Right kidney (tissue), 1 donor: ENCODE measurements at regions not wholly inside any gene's neighbourhood (a gene's known extent, or its start where the extent isn't known, plus 50 kb on each side); places are given as distances from the start of the nearest gene placed in this dataset.
"Not testable (repeated sequence)": the region's sequence is repeated elsewhere in the genome, so short reads cannot be mapped to it uniquely, and the experiment has no call there.

Source experiments
- DNase-seq: peaks from one replicate; pipeline ENCODE4 v3.0.0-alpha.2; 2016

DNA sequence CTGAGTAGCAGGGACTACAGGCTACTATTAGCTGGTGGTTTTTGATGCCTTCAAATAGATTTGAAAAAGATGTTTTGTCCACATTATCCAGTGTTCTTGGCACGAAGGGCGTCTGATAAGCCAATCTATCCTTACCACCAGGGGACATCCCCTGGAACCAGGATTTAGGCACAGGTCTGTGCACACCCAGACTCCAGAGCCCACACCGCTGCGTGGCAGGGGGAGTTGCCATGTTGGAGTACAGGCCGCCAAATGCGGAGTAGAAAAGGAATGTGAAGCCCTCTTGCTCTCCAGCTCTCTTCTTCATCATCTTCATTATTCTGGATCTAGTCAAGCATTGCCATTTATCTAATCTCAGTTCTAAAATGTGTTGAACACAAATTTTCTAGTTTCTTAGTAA is 54.3 kb downstream of the RNU1-4 start:
- not testable (repeated sequence) for DNase-seq

DNA sequence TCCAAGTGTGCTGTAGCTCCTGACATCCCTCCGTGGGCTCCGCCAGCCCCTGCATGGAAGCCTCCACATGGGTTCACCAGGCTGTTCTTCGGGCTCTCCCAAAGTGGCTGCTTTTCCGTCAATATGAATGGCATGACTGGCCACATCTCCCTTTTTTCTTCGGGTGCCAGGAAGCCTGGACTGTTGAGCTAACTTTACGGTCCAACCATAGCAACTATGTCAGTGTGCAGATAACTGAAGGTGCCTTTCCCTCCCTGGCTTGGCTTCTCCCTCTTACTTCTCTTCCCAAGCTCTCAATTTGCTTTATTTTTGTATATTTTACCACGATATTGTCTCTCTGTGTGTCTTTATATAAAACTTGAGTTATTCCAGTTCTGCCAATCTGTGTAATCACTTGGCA is 54.8 kb downstream of the RNU1-4 start:
- not testable (repeated sequence) for DNase-seq

DNA sequence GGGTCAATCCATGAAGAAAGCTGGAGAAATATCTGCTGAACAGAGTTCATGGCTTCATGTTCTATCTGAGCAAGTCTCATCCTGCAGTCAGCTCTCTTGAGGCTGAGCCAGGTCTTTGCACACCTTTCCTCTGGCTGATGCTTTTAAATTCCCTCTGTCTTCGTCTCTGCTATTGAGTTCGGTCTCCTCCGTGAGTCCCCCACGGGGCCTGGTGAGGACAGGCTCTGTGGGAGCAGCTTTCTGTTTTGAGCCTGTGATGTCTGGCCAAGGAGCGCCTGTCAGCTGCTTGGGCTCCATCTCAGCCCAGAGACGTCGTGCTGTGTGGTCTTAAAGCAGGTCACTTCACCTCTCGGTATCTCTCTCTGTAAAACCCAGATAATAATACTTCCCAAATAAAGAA is 55.9 kb downstream of the RNU1-4 start:
- DNase-seq: not testable (repeated sequence)

DNA sequence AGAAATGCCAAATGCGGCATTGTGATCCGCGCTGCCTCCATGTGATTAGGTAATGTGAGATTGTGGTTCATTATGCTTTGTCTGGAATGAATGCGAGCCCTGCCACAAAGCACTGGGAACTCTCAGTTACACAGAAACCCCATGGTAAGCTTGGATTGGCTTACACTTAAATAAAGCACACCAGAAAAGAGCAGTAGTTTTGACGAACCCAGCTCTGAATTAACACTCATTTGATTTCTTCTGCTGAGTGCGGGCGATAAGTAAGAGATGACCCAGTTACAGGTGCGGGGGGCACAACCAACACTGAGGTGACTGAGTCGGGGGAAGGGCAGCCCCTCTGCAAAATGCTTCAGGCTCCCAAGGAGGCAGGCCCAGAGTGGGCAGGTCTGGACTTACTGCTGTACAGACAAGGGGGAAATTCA is 56.3 kb downstream of the RNU1-4 start:
- DNase-seq: peak; percentile 32

DNA sequence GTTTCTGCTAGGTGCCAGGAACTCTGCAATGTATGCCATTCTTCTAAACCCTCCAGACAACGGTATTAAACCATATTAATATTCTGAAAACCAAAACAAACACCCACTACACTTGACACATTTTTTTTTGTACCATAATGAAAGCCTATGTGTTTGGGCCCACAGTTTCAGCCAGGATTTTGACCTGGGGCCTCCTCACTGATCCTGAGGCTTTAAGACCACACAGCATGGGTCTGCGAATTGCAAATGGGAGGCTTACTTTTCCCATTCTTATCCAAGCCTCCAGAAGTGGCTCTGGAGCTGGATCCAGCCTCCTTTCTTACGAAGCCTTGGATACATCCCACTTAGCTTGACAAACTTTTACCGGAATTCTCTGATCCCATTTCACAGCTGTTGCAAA is 56.7 kb downstream of the RNU1-4 start:
- DNase-seq: not testable (repeated sequence)

DNA sequence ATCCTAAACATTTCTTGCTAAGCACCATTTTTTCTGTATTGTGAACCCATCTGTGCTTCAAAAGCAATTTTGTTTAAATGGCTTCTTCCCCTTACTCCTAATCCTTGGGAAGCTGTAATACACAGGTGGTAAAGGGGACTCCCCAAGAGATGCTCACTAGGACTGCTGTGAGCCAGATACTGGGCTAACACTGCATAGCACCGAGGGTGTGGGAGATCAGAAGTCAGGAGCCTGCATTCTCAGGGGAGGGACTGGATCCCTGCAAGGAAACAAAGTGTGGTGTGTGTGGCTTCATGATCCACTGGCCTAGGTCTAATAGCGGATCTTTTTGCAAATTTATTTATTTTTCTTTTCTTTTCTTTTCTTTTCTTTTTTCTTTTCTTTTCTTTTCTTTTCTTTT is 57.7 kb downstream of the RNU1-4 start:
- DNase-seq: not testable (repeated sequence)
